HT1080 (cell line): ENCODE measurements at regions not wholly inside any gene's neighbourhood (a gene's known extent, or its start where the extent isn't known, plus 50 kb on each side); places are given as distances from the start of the nearest gene placed in this dataset.

Source experiments
- DNase-seq: peaks from one replicate; pipeline ENCODE4 v3.0.0-alpha.2; 2015; ENCODE audit warnings: low read depth

GRCh38 chr3:165457096-165457495 lies 260.9 kb upstream of the SLITRK3 start:
- DNase-seq: no peak

- no peak for DNase-seq
These were observed 259.6 kb upstream of the SLITRK3 start for GRCh38 chr3:165455793-165456192.

- no peak for DNase-seq
These were observed 259.2 kb upstream of the SLITRK3 start for GRCh38 chr3:165455360-165455759.

GRCh38 chr3:165451371-165452070 lies 255.3 kb upstream of the SLITRK3 start:
- no peak for DNase-seq

GRCh38 chr3:165446555-165446954 lies 250.4 kb upstream of the SLITRK3 start:
- DNase-seq: no peak

- DNase-seq: no peak
These were observed 248.6 kb upstream of the SLITRK3 start for GRCh38 chr3:165444745-165445144.

GRCh38 chr3:165443664-165444063 lies 247.5 kb upstream of the SLITRK3 start:
- no peak for DNase-seq

- DNase-seq: no peak
These were observed 245.9 kb upstream of the SLITRK3 start for GRCh38 chr3:165442061-165442460.

GRCh38 chr3:165440380-165440779 lies 244.2 kb upstream of the SLITRK3 start:
- no peak for DNase-seq

- peak; percentile 24 for DNase-seq
These were observed 243.6 kb upstream of the SLITRK3 start for GRCh38 chr3:165439765-165440164.

- DNase-seq: no peak
These were observed 238.3 kb upstream of the SLITRK3 start for GRCh38 chr3:165434516-165434915.

GRCh38 chr3:165406425-165406824 lies 210.2 kb upstream of the SLITRK3 start:
- no peak for DNase-seq

- no peak for DNase-seq
These were observed 208.3 kb upstream of the SLITRK3 start for GRCh38 chr3:165404357-165405027.

- no peak for DNase-seq
These were observed 207.5 kb upstream of the SLITRK3 start for GRCh38 chr3:165403666-165404065.

GRCh38 chr3:165395188-165395587 lies 199.0 kb upstream of the SLITRK3 start:
- no peak for DNase-seq

- no peak for DNase-seq
These were observed 197.3 kb upstream of the SLITRK3 start for GRCh38 chr3:165393461-165393860.

- DNase-seq: no peak
These were observed 194.0 kb upstream of the SLITRK3 start for GRCh38 chr3:165390166-165390565.

GRCh38 chr3:165389653-165390052 lies 193.5 kb upstream of the SLITRK3 start:
- DNase-seq: no peak

GRCh38 chr3:165389064-165389463 lies 192.9 kb upstream of the SLITRK3 start:
- DNase-seq: no peak

GRCh38 chr3:165383381-165383780 lies 187.2 kb upstream of the SLITRK3 start:
- DNase-seq: peak; percentile 67

GRCh38 chr3:165382672-165383071 lies 186.5 kb upstream of the SLITRK3 start:
- DNase-seq: no peak

GRCh38 chr3:165378761-165379160 lies 182.6 kb upstream of the SLITRK3 start:
- no peak for DNase-seq

- no peak for DNase-seq
These were observed 162.8 kb upstream of the SLITRK3 start for GRCh38 chr3:165359005-165359404.
